ENCODE measurements at regions not wholly inside any gene's neighbourhood (a gene's known extent, or its start where the extent isn't known, plus 50 kb on each side); places are given as distances from the start of the nearest gene placed in this dataset.

DNA sequence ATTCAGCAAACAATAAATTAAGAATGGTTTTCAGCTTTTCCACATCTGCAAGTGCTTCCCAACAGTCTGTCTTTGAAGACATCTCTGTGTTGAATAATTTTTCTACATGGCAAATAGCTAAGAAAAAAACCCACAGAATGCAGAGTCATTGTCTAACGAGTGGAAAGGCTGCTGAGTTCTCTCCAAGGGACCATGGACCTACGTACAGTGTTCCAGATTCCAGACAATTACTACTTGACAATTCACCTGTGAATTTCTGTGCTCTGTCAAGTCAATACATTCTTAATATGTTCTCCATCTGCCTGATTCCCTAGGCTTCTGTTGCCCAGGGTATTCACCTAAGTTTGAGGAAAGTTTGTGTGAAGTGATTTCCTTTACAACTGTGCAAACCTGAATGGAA, 83.8 kb upstream of the CA10 start:
- H3K4me3 ChIP-seq (ENCODE audit: low read depth, low read length): no peak overlapping the region
- TF ChIP-seq ZNF174 (tag by site-specific recombination; IDR thresholded peaks at IDR 0.05) (no peak), GFI1B (tag by site-specific recombination; IDR thresholded peaks at IDR 0.05) (no peak), ZNF621 (tag by site-specific recombination; IDR thresholded peaks at IDR 0.05) (no peak), BCL11B (tag by site-specific recombination; IDR thresholded peaks at IDR 0.05; ENCODE audit: low read depth) (no peak), MYNN (tag by site-specific recombination; IDR thresholded peaks at IDR 0.05; ENCODE audit: borderline replicate concordance) (no peak), ZNF114 (tag by site-specific recombination; IDR thresholded peaks at IDR 0.05) (no peak), ZFHX2 (tag by site-specific recombination; conservative IDR thresholded peaks at IDR 0.05) (no peak), ZNF658 (tag by site-specific recombination; IDR thresholded peaks at IDR 0.05) (no peak), ZNF514 (tag by site-specific recombination; IDR thresholded peaks at IDR 0.05) (no peak), SP3 (tag by site-specific recombination; IDR thresholded peaks at IDR 0.05) (no peak), ZNF610 (tag by site-specific recombination; IDR thresholded peaks at IDR 0.05; ENCODE audit: borderline replicate concordance) (no peak)
- TF ChIP-seq, protein P1, sequence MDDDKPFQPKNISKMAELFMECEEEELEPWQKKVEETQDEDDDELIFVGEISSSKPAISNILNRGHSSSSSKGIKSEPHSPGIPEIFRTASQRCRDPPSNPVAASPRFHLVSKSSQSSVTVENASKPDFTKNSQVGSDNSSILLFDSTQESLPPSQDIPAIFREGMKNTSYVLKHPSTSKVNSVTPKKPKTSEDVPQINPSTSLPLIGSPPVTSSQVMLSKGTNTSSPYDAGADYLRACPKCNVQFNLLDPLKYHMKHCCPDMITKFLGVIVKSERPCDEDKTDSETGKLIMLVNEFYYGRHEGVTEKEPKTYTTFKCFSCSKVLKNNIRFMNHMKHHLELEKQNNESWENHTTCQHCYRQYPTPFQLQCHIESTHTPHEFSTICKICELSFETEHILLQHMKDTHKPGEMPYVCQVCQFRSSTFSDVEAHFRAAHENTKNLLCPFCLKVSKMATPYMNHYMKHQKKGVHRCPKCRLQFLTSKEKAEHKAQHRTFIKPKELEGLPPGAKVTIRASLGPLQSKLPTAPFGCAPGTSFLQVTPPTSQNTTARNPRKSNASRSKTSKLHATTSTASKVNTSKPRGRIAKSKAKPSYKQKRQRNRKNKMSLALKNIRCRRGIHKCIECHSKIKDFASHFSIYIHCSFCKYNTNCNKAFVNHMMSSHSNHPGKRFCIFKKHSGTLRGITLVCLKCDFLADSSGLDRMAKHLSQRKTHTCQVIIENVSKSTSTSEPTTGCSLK (tag by site-specific recombination; IDR thresholded peaks at IDR 0.05): no peak
- H3K9me3 ChIP-seq (ENCODE audit: control insufficient read depth, insufficient read depth, low read depth, low read length): no peaks in the 10 kb centered on the region
- no peak overlapping the region for H3K27ac ChIP-seq (ENCODE audit: extremely low read depth, low read depth, low read length)
- H3K36me3 ChIP-seq (ENCODE audit: control insufficient read depth in 2 of 2, insufficient read depth in 1 of 2, low read length in 2 of 2): no peaks in the 10 kb centered on the region
- CTCF ChIA-PET: no interaction called here
- no peaks in the 10 kb centered on the region for H3K4me1 ChIP-seq (ENCODE audit: control insufficient read depth, insufficient read depth, low read length)
- POLR2A ChIA-PET: no interaction called here

DNA sequence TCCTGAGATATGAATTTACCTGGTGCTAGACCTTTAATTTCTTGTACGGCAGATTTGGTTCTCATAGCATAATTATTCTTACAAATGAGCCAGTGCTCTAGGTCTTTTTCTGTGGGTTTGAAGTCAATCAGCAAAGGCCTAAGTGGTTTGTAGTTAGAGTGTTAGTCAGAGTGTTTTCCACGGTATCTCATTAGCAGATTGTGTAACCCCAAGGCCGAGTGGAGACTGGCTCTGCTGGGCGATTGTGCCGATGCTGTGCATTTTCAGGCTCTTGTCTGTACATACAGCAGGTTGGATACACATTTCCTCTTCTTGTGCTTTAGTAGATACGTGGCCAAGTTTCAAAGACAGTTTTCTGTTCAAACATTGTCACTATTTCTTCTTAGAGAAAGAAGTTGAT, 78.6 kb upstream of the CA10 start:
- no peaks in the 10 kb centered on the region for H3K9me3 ChIP-seq (ENCODE audit: control insufficient read depth, insufficient read depth, low read depth, low read length)
- no peak for TF ChIP-seq ZNF324 (tag by site-specific recombination; IDR thresholded peaks at IDR 0.05)
- TF ChIP-seq ZNF132 (tag by site-specific recombination; IDR thresholded peaks at IDR 0.05; ENCODE audit: borderline replicate concordance): no peak
- TF ChIP-seq, protein P2, sequence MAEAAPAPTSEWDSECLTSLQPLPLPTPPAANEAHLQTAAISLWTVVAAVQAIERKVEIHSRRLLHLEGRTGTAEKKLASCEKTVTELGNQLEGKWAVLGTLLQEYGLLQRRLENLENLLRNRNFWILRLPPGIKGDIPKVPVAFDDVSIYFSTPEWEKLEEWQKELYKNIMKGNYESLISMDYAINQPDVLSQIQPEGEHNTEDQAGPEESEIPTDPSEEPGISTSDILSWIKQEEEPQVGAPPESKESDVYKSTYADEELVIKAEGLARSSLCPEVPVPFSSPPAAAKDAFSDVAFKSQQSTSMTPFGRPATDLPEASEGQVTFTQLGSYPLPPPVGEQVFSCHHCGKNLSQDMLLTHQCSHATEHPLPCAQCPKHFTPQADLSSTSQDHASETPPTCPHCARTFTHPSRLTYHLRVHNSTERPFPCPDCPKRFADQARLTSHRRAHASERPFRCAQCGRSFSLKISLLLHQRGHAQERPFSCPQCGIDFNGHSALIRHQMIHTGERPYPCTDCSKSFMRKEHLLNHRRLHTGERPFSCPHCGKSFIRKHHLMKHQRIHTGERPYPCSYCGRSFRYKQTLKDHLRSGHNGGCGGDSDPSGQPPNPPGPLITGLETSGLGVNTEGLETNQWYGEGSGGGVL (tag by site-specific recombination; IDR thresholded peaks at IDR 0.05): no peak
- TF ChIP-seq, protein P3, sequence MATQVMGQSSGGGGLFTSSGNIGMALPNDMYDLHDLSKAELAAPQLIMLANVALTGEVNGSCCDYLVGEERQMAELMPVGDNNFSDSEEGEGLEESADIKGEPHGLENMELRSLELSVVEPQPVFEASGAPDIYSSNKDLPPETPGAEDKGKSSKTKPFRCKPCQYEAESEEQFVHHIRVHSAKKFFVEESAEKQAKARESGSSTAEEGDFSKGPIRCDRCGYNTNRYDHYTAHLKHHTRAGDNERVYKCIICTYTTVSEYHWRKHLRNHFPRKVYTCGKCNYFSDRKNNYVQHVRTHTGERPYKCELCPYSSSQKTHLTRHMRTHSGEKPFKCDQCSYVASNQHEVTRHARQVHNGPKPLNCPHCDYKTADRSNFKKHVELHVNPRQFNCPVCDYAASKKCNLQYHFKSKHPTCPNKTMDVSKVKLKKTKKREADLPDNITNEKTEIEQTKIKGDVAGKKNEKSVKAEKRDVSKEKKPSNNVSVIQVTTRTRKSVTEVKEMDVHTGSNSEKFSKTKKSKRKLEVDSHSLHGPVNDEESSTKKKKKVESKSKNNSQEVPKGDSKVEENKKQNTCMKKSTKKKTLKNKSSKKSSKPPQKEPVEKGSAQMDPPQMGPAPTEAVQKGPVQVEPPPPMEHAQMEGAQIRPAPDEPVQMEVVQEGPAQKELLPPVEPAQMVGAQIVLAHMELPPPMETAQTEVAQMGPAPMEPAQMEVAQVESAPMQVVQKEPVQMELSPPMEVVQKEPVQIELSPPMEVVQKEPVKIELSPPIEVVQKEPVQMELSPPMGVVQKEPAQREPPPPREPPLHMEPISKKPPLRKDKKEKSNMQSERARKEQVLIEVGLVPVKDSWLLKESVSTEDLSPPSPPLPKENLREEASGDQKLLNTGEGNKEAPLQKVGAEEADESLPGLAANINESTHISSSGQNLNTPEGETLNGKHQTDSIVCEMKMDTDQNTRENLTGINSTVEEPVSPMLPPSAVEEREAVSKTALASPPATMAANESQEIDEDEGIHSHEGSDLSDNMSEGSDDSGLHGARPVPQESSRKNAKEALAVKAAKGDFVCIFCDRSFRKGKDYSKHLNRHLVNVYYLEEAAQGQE (tag by site-specific recombination; IDR thresholded peaks at IDR 0.05): no peak
- no peak for TF ChIP-seq ZNF560 (tag by site-specific recombination; IDR thresholded peaks at IDR 0.05; ENCODE audit: borderline replicate concordance)
- TF ChIP-seq HOXD13 (CRISPR knock-in tag; IDR thresholded peaks at IDR 0.05; ENCODE audit: borderline replicate concordance): no peak
- H3K27ac ChIP-seq (ENCODE audit: extremely low read depth, low read depth, low read length): no peak overlapping the region
- H3K4me1 ChIP-seq (ENCODE audit: control insufficient read depth, insufficient read depth, low read length): no peaks in the 10 kb centered on the region
- ChIA-PET CTCF (no interaction called here), POLR2A (no interaction called here)
- H3K36me3 ChIP-seq (ENCODE audit: control insufficient read depth in 2 of 2, insufficient read depth in 1 of 2, low read length in 2 of 2): no peaks in the 10 kb centered on the region
- no peak overlapping the region for H3K4me3 ChIP-seq (ENCODE audit: low read depth, low read length)
